ENCODE measurements at regions not wholly inside any gene's neighbourhood (a gene's known extent, or its start where the extent isn't known, plus 50 kb on each side); places are given as distances from the start of the nearest gene placed in this dataset.

GRCh38 chr5:27267209-27267824 lies 228.9 kb upstream of the CDH9 start:
- H4K20me1 ChIP-seq (replicated peaks; ENCODE audit: insufficient read depth): no peaks in the 10 kb centered on the region
- DNase-seq (ENCODE audit: low spot score) (no peak), ATAC-seq (no peak)
- H3K4me3 ChIP-seq: no peak overlapping the region
- Mint-ChIP-seq H3K9me3 (peaks cover 37% of the 10 kb centered on the region), H3K27me3 (ENCODE audit: insufficient read depth, low read depth, poor library complexity) (no peaks in the 10 kb centered on the region), H3K36me3 (ENCODE audit: low read depth) (peaks cover 35% of the 10 kb centered on the region), H3K4me1 (no peaks in the 10 kb centered on the region), H3K27ac (no peak overlapping the region), H3K4me3 (no peak overlapping the region)
- H3K79me2 ChIP-seq (replicated peaks; ENCODE audit: insufficient read depth): no peaks in the 10 kb centered on the region
- no peak overlapping the region for H3K4me2 ChIP-seq
- no peaks in the 10 kb centered on the region for H3F3A ChIP-seq (replicated peaks; ENCODE audit: low read depth)
- H3K27ac ChIP-seq (ENCODE audit: low read depth): no peak overlapping the region
- H2AFZ ChIP-seq: no peak overlapping the region
- peaks cover 7% of the 10 kb centered on the region; the same call in 1 of the 2 replicates for H3K36me3 ChIP-seq (ENCODE audit: insufficient read depth)
- TF ChIP-seq REST (IDR thresholded peaks at IDR 0.05; ENCODE audit: unreplicated experiment) (no peak), ZNF114 (CRISPR knock-in tag; IDR thresholded peaks at IDR 0.05) (no peak), EZH2 (IDR thresholded peaks at IDR 0.05; ENCODE audit: low read depth, unreplicated experiment) (no peak)
- no peaks in the 10 kb centered on the region for H3K9me2 ChIP-seq (ENCODE audit: insufficient read depth)
- H3K4me1 ChIP-seq (ENCODE audit: insufficient read depth): no peaks in the 10 kb centered on the region
- H3K27me3 ChIP-seq (ENCODE audit: insufficient read depth): no peaks in the 10 kb centered on the region

GRCh38 chr5:27266184-27266583 lies 227.8 kb upstream of the CDH9 start:
- no peak for DNase-seq (ENCODE audit: low spot score)
- H3F3A ChIP-seq (replicated peaks; ENCODE audit: low read depth): no peaks in the 10 kb centered on the region
- no peaks in the 10 kb centered on the region for H3K9me2 ChIP-seq (ENCODE audit: insufficient read depth)
- ATAC-seq: no peak
- peaks cover 7% of the 10 kb centered on the region; the same call in 1 of the 2 replicates for H3K36me3 ChIP-seq (ENCODE audit: insufficient read depth)
- no peaks in the 10 kb centered on the region for H4K20me1 ChIP-seq (replicated peaks; ENCODE audit: insufficient read depth)
- Mint-ChIP-seq H3K27me3 (ENCODE audit: insufficient read depth, low read depth, poor library complexity) (no peaks in the 10 kb centered on the region), H3K36me3 (ENCODE audit: low read depth) (peaks cover 35% of the 10 kb centered on the region), H3K9me3 (peaks cover 37% of the 10 kb centered on the region), H3K4me3 (no peak overlapping the region), H3K27ac (no peak overlapping the region), H3K4me1 (no peaks in the 10 kb centered on the region)
- H3K27me3 ChIP-seq (ENCODE audit: insufficient read depth): no peaks in the 10 kb centered on the region
- no peak overlapping the region for H3K4me3 ChIP-seq
- H3K4me1 ChIP-seq (ENCODE audit: insufficient read depth): no peaks in the 10 kb centered on the region
- H3K79me2 ChIP-seq (replicated peaks; ENCODE audit: insufficient read depth): no peaks in the 10 kb centered on the region
- no peak for TF ChIP-seq ZNF331 (CRISPR knock-in tag; IDR thresholded peaks at IDR 0.05; ENCODE audit: low read depth)
- TF ChIP-seq EZH2 (IDR thresholded peaks at IDR 0.05; ENCODE audit: low read depth, unreplicated experiment): no peak
- no peak for TF ChIP-seq JUNB (IDR thresholded peaks at IDR 0.05; ENCODE audit: unreplicated experiment)
- no peak for TF ChIP-seq REST (IDR thresholded peaks at IDR 0.05; ENCODE audit: unreplicated experiment)
- no peak for TF ChIP-seq CTCF (conservative IDR thresholded peaks at IDR 0.05; ENCODE audit: low read depth in 2 of 2)
- H3K4me2 ChIP-seq: no peak overlapping the region
- H2AFZ ChIP-seq: no peak overlapping the region
- no peak overlapping the region for H3K27ac ChIP-seq (ENCODE audit: low read depth)

All from GM23338 (cell line).